ENCODE measurements at regions not wholly inside any gene's neighbourhood (a gene's known extent, or its start where the extent isn't known, plus 50 kb on each side); places are given as distances from the start of the nearest gene placed in this dataset.
"Not testable (repeated sequence)": the region's sequence is repeated elsewhere in the genome, so short reads cannot be mapped to it uniquely, and the experiment has no call there.

GRCh38 chr1:38173157-38173831 is 126.7 kb upstream of the POU3F1 start:
- DNase-seq = peak; percentile 65 to 69

- no peak for DNase-seq
Measured at GRCh38 chr1:38169121-38169520, 122.5 kb upstream of the POU3F1 start.

GRCh38 chr1:38168365-38168764 is 121.8 kb upstream of the POU3F1 start:
- no peak for DNase-seq

GRCh38 chr1:38166461-38166860 is 119.9 kb upstream of the POU3F1 start:
- DNase-seq = no peak

- DNase-seq = no peak
Measured at GRCh38 chr1:38153778-38154470, 107.3 kb upstream of the POU3F1 start.

GRCh38 chr1:38153066-38153777 is 106.6 kb upstream of the POU3F1 start:
- DNase-seq = no peak

GRCh38 chr1:38152351-38153065 is 105.9 kb upstream of the POU3F1 start:
- DNase-seq = no peak

- DNase-seq = no peak
Measured at GRCh38 chr1:38151399-38151798, 104.8 kb upstream of the POU3F1 start.

- DNase-seq = not testable (repeated sequence)
Measured at GRCh38 chr1:38146079-38146478, 99.5 kb upstream of the POU3F1 start.

GRCh38 chr1:38142606-38143005 is 96.0 kb upstream of the POU3F1 start:
- DNase-seq = no peak

GRCh38 chr1:38141483-38141882 is 94.9 kb upstream of the POU3F1 start:
- no peak for DNase-seq

- DNase-seq = no peak
Measured at GRCh38 chr1:38139738-38140487, 93.3 kb upstream of the POU3F1 start.

- DNase-seq = no peak
Measured at GRCh38 chr1:38138498-38139233, 92.1 kb upstream of the POU3F1 start.

GRCh38 chr1:38137164-38137563 is 90.6 kb upstream of the POU3F1 start:
- DNase-seq = no peak

GRCh38 chr1:38135625-38136414 is 89.2 kb upstream of the POU3F1 start:
- DNase-seq = no peak

GRCh38 chr1:38134294-38134755 is 87.7 kb upstream of the POU3F1 start:
- DNase-seq = no peak

GRCh38 chr1:38133756-38134155 is 87.2 kb upstream of the POU3F1 start:
- DNase-seq = no peak

GRCh38 chr1:38133304-38133703 is 86.7 kb upstream of the POU3F1 start:
- no peak for DNase-seq

GRCh38 chr1:38132681-38133080 is 86.1 kb upstream of the POU3F1 start:
- no peak for DNase-seq

- DNase-seq = no peak
Measured at GRCh38 chr1:38131024-38131585, 84.5 kb upstream of the POU3F1 start.

All from inflammatory macrophage (primary cell).